Fibroblast of lung (primary cell): ENCODE measurements at regions not wholly inside any gene's neighbourhood (a gene's known extent, or its start where the extent isn't known, plus 50 kb on each side); places are given as distances from the start of the nearest gene placed in this dataset.

Experiments
- DNase-seq, 2 donors: peaks; one replicate each; pipeline versions ENCODE4 v3.0.0 to v3.0.0-alpha.2; 2010; ENCODE audit warnings: low read depth in 2 of 2
- H2AFZ ChIP-seq: 2 replicates; pipeline ENCODE4 v1.5.1; 2012; ENCODE audit warnings: low read length, control low read depth, inconsistent platforms
- H3K27ac ChIP-seq: 2 replicates; pipeline ENCODE4 v1.5.1; 2011; ENCODE audit warnings: low read length, control low read depth; ENCODE audit not compliant: insufficient read depth
- H3K27me3 ChIP-seq: 2 replicates; pipeline ENCODE4 v1.5.1; 2011; ENCODE audit warnings: mild to moderate bottlenecking, low read length; ENCODE audit not compliant: control insufficient read depth, insufficient read depth
- H3K36me3 ChIP-seq: 2 replicates; pipeline ENCODE4 v1.5.1; 2011; ENCODE audit warnings: low read length; ENCODE audit not compliant: control insufficient read depth, insufficient read depth
- H3K4me1 ChIP-seq: 2 replicates; pipeline ENCODE4 v1.5.1; 2011; ENCODE audit warnings: low read length; ENCODE audit not compliant: control insufficient read depth, insufficient read depth; ENCODE audit errors: extremely low read depth
- H3K4me2 ChIP-seq: 2 replicates; pipeline ENCODE4 v1.5.1; 2011; ENCODE audit warnings: low read length, control low read depth; ENCODE audit not compliant: insufficient read depth; ENCODE audit errors: extremely low read depth
- H3K4me3 ChIP-seq, 4 experiments: fragments of 200-600 bp in 1 of 4; sonication (generic) in 1 of 4; replicated peaks in 1 of 4; 2 replicates each; pipeline ENCODE4 v1.5.1; 2011 to 2016; ENCODE audit warnings: low read length in 4 of 4, low read depth in 3 of 4, mild to moderate bottlenecking in 3 of 4, control low read depth in 2 of 4, inconsistent platforms in 1 of 4, mixed read lengths in 1 of 4; ENCODE audit not compliant: insufficient read depth in 1 of 4; ENCODE audit errors: control extremely low read depth in 1 of 4
- H3K79me2 ChIP-seq: 2 replicates; pipeline ENCODE4 v1.5.1; 2012; ENCODE audit warnings: mild to moderate bottlenecking, low read length, inconsistent platforms; ENCODE audit not compliant: control insufficient read depth, insufficient read depth
- H3K9ac ChIP-seq: 2 replicates; pipeline ENCODE4 v1.5.1; 2011; ENCODE audit warnings: mild to moderate bottlenecking, low read length, control low read depth; ENCODE audit not compliant: insufficient read depth
- H3K9me3 ChIP-seq: 2 replicates; pipeline ENCODE4 v1.5.1; 2012; ENCODE audit warnings: low read depth, low read length; ENCODE audit not compliant: control insufficient read depth, insufficient read depth
- H4K20me1 ChIP-seq: 2 replicates; pipeline ENCODE4 v1.5.1; 2011; ENCODE audit warnings: low read length; ENCODE audit not compliant: control insufficient read depth, insufficient read depth; ENCODE audit errors: extremely low read depth
- CTCF ChIP-seq, 2 donors: IDR thresholded peaks in 1 of 2; conservative IDR thresholded peaks in 1 of 2; 1 replicate in 1 of 2; 2 replicates in 1 of 2; pipeline ENCODE4 v1.5.1; 2011 to 2012; ENCODE audit warnings: low read length in 2 of 2, control low read depth in 1 of 2, inconsistent platforms in 1 of 2, low read depth in 1 of 2, mild to moderate bottlenecking in 1 of 2
- EZH2 ChIP-seq: IDR thresholded peaks from 2 replicates; pipeline ENCODE4 v1.5.1; 2012; ENCODE audit warnings: low read length, control low read depth, mild to moderate bottlenecking; ENCODE audit errors: missing control alignments

GRCh38 chr6:169950558-169950957, 199.1 kb downstream of the ERMARD start:
- DNase-seq, result peak in 1 of 2 donors; percentile 6
- Histone ChIP-seq H3K9me3 (no peaks in the 10 kb centered on the region), H3K4me2 (no peak overlapping the region), H3K36me3 (no peaks in the 10 kb centered on the region), H2AFZ (no peak overlapping the region), H3K27ac (no peak overlapping the region), H3K4me3 (no peak overlapping the region), H3K9ac (no peak overlapping the region), H3K4me1 (no peaks in the 10 kb centered on the region), H3K27me3 (no peaks in the 10 kb centered on the region), H3K79me2 (no peaks in the 10 kb centered on the region), H4K20me1 (no peaks in the 10 kb centered on the region)
- no peak for TF ChIP-seq EZH2
- TF ChIP-seq CTCF (conservative IDR thresholded peaks at IDR 0.05 in 1 of 2, IDR thresholded peaks at IDR 0.05 in 1 of 2; ENCODE audit: low read depth in 1 of 2, low read length in 2 of 2), result peak in 1 of 2 donors; percentile 9

GRCh38 chr6:169949511-169950097, 198.2 kb downstream of the ERMARD start:
- no peak overlapping the region for H3K4me3 ChIP-seq
- H3K27ac ChIP-seq, result no peak overlapping the region
- no peak overlapping the region for H2AFZ ChIP-seq
- no peaks in the 10 kb centered on the region for H3K9me3 ChIP-seq
- no peak overlapping the region for H3K9ac ChIP-seq
- H3K4me2 ChIP-seq, result no peak overlapping the region
- no peaks in the 10 kb centered on the region for H3K27me3 ChIP-seq
- H3K4me1 ChIP-seq, result no peaks in the 10 kb centered on the region
- no peaks in the 10 kb centered on the region for H3K36me3 ChIP-seq
- TF ChIP-seq EZH2 (no peak), CTCF (conservative IDR thresholded peaks at IDR 0.05 in 1 of 2, IDR thresholded peaks at IDR 0.05 in 1 of 2; ENCODE audit: low read depth in 1 of 2, low read length in 2 of 2) (no peak)
- DNase-seq, result no peak
- H3K79me2 ChIP-seq, result no peaks in the 10 kb centered on the region
- no peaks in the 10 kb centered on the region for H4K20me1 ChIP-seq

GRCh38 chr6:169946971-169947370, 195.5 kb downstream of the ERMARD start:
- no peaks in the 10 kb centered on the region for H3K27me3 ChIP-seq
- no peaks in the 10 kb centered on the region for H4K20me1 ChIP-seq
- no peaks in the 10 kb centered on the region for H3K36me3 ChIP-seq
- no peaks in the 10 kb centered on the region for H3K4me1 ChIP-seq
- no peak overlapping the region for H3K4me2 ChIP-seq
- no peak for DNase-seq
- no peak overlapping the region for H3K9ac ChIP-seq
- TF ChIP-seq CTCF (conservative IDR thresholded peaks at IDR 0.05 in 1 of 2, IDR thresholded peaks at IDR 0.05 in 1 of 2; ENCODE audit: low read depth in 1 of 2, low read length in 2 of 2) (no peak), EZH2 (no peak)
- no peaks in the 10 kb centered on the region for H3K79me2 ChIP-seq
- H3K4me3 ChIP-seq, result no peak overlapping the region
- no peak overlapping the region for H2AFZ ChIP-seq
- H3K27ac ChIP-seq, result no peak overlapping the region
- no peaks in the 10 kb centered on the region for H3K9me3 ChIP-seq
